ENCODE measurements at regions not wholly inside any gene's neighbourhood (a gene's known extent, or its start where the extent isn't known, plus 50 kb on each side); places are given as distances from the start of the nearest gene placed in this dataset.

GRCh38 chr4:187451776-187452175, 543.8 kb upstream of the ZFP42 start:
- Histone ChIP-seq H3K9me3 (no peaks in the 10 kb centered on the region), H3K4me1 (no peaks in the 10 kb centered on the region), H3K4me3 (no peak overlapping the region), H3K27me3 (no peaks in the 10 kb centered on the region), H3K36me3 (no peaks in the 10 kb centered on the region), H3K27ac (no peak overlapping the region)
- TF ChIP-seq POLR2AphosphoS5 (IDR thresholded peaks at IDR 0.05) (no peak), POLR2A (IDR thresholded peaks at IDR 0.05) (no peak), EP300 (IDR thresholded peaks at IDR 0.05) (no peak), CTCF (IDR thresholded peaks at IDR 0.05) (no peak)
- no peak for DNase-seq (ENCODE audit: low spot score in 2 of 2)
- 64% methylated on average over 8 of the region's 8 CpGs for WGBS

GRCh38 chr4:187460016-187460415, 535.6 kb upstream of the ZFP42 start:
- Histone ChIP-seq H3K36me3 (no peaks in the 10 kb centered on the region), H3K27ac (no peak overlapping the region), H3K4me1 (no peaks in the 10 kb centered on the region), H3K27me3 (no peaks in the 10 kb centered on the region), H3K4me3 (no peak overlapping the region), H3K9me3 (no peaks in the 10 kb centered on the region)
- no peak for TF ChIP-seq CTCF (IDR thresholded peaks at IDR 0.05)
- no peak for TF ChIP-seq POLR2AphosphoS5 (IDR thresholded peaks at IDR 0.05)
- TF ChIP-seq POLR2A (IDR thresholded peaks at IDR 0.05) = no peak
- TF ChIP-seq EP300 (IDR thresholded peaks at IDR 0.05) = no peak
- no peak for DNase-seq (ENCODE audit: low spot score in 2 of 2)
- WGBS = 65% methylated on average over 3 of the region's 3 CpGs

- Histone ChIP-seq H3K9me3 (no peaks in the 10 kb centered on the region), H3K4me3 (no peak overlapping the region), H3K27ac (no peak overlapping the region), H3K4me1 (no peaks in the 10 kb centered on the region), H3K36me3 (no peaks in the 10 kb centered on the region), H3K27me3 (no peaks in the 10 kb centered on the region)
- DNase-seq (ENCODE audit: low spot score in 2 of 2) = no peak
- no peak for TF ChIP-seq EP300 (IDR thresholded peaks at IDR 0.05)
- no peak for TF ChIP-seq CTCF (IDR thresholded peaks at IDR 0.05)
- no peak for TF ChIP-seq POLR2A (IDR thresholded peaks at IDR 0.05)
- TF ChIP-seq POLR2AphosphoS5 (IDR thresholded peaks at IDR 0.05) = no peak
Measured at GRCh38 chr4:187464573-187464972, 531.0 kb upstream of the ZFP42 start.

GRCh38 chr4:187467224-187467623, 528.3 kb upstream of the ZFP42 start:
- TF ChIP-seq CTCF (IDR thresholded peaks at IDR 0.05) = no peak
- no peak for TF ChIP-seq EP300 (IDR thresholded peaks at IDR 0.05)
- TF ChIP-seq POLR2AphosphoS5 (IDR thresholded peaks at IDR 0.05) = no peak
- no peak for TF ChIP-seq POLR2A (IDR thresholded peaks at IDR 0.05)

GRCh38 chr4:187469627-187470026, 525.9 kb upstream of the ZFP42 start:
- no peak for TF ChIP-seq POLR2AphosphoS5 (IDR thresholded peaks at IDR 0.05)
- TF ChIP-seq EP300 (IDR thresholded peaks at IDR 0.05) = no peak
- TF ChIP-seq CTCF (IDR thresholded peaks at IDR 0.05) = no peak
- TF ChIP-seq POLR2A (IDR thresholded peaks at IDR 0.05) = no peak
- Histone ChIP-seq H3K9me3 (no peaks in the 10 kb centered on the region), H3K27me3 (no peaks in the 10 kb centered on the region), H3K4me3 (no peak overlapping the region), H3K27ac (no peak overlapping the region), H3K4me1 (no peaks in the 10 kb centered on the region), H3K36me3 (no peaks in the 10 kb centered on the region)
- no peak for DNase-seq (ENCODE audit: low spot score in 2 of 2)
- 56% methylated on average over 2 of the region's 2 CpGs for WGBS

More at GRCh38 chr4:187467224-187467623, 528.3 kb upstream of the ZFP42 start:
- no peak for DNase-seq (ENCODE audit: low spot score in 2 of 2)
- Histone ChIP-seq H3K27ac (no peak overlapping the region), H3K9me3 (no peaks in the 10 kb centered on the region), H3K27me3 (no peaks in the 10 kb centered on the region), H3K4me1 (no peaks in the 10 kb centered on the region), H3K36me3 (no peaks in the 10 kb centered on the region), H3K4me3 (no peak overlapping the region)
- 82% methylated on average over 2 of the region's 2 CpGs for WGBS
